Right ventricle myocardium inferior (tissue), 1 donor: ENCODE measurements at regions not wholly inside any gene's neighbourhood (a gene's known extent, or its start where the extent isn't known, plus 50 kb on each side); places are given as distances from the start of the nearest gene placed in this dataset.

Experiments used
- ATAC-seq: fragments of 200-7000 bp; cut with Tn5 transposase; one replicate; pipeline ENCODE4 v1.9.1; 2020; ENCODE audit warnings: mild to moderate bottlenecking, moderate library complexity
- DNase-seq: peaks from one replicate; pipeline ENCODE4 v3.0.0; 2021; ENCODE audit errors: missing footprints
- intact Hi-C: fragments of 100-400 bp; cut with DNase I; formaldehyde crosslinking; loops from one replicate; pipeline ENCODE4 v1.11.0; 2022
- donor health status: DM: no; HTN: yes; CAD: no; lungs with severe emphysema.

DNA sequence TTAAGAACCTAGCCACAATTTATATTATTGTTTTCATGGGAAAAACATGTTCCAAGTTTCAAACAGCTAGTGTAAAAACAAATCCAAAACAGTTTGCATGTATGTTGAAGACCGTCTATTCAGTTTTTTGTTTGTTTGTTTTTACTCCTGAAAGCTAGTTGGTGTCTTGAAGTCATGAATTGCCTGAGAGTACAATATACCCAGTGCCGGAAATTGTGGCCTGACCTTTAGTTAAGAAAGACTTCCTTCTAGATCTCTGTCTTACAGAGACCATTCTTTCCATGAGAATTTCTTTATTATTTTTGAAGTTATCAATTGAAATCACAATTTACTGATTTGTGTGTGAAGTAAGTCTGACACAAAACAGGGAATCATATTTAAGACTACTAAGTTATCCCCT is 474.8 kb downstream of the KCNJ2 start:
- no peak for DNase-seq
- no peak for ATAC-seq
- intact Hi-C loops, result no loop called here

DNA sequence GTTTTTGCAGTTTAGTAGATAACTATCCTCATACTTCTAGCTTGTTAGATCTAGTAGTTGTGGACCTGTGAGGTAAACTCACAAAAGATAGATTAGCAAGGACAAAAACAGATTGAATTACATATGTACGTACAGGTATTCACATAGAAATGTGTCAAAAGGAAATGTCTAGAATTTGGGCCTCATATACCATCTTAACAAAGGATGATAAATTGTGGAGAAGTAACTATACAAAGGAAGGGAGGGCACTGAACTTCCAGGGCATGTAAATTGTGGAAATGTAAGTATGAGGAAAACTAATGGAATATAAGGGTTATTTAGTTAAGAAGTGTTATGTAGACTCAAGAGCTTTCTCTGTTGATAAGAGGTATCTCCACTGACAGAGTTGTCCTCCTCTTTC is 477.3 kb downstream of the KCNJ2 start:
- ATAC-seq (no peak), DNase-seq (no peak)
- intact Hi-C loops, result no loop called here

GRCh38 chr17:70648166-70648565 is 478.8 kb downstream of the KCNJ2 start:
- no peak for DNase-seq
- intact Hi-C loops, result no loop called here
- no peak for ATAC-seq

- no peak for DNase-seq
- ATAC-seq, result no peak
- intact Hi-C loops, result no loop called here
Observed at GRCh38 chr17:70653850-70654249, 484.5 kb downstream of the KCNJ2 start.

DNA sequence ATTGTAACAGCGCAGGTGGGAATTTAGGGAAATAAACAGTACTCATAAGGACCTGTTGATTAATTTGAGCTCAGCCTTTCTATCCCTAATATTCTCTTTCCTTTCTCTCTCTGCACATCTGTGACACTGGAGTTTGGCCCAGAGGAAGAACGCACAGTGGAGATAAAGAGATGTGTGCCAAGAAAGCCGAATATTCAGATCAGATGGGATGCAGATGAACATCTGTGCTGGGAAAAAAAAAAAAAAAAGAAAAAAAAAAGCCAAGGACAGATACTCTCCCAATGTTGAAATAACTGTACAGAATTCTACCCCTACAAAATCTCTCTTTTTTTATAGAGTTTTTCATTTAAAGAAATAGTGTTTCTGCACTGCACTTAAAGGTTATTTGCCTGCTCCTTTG is 485.4 kb downstream of the KCNJ2 start:
- DNase-seq (no peak), ATAC-seq (no peak)
- intact Hi-C loops, result no loop called here

- intact Hi-C loops, result no loop called here
- DNase-seq, result no peak
- ATAC-seq, result no peak
Observed at GRCh38 chr17:70655176-70655958, 486.0 kb downstream of the KCNJ2 start.

DNA sequence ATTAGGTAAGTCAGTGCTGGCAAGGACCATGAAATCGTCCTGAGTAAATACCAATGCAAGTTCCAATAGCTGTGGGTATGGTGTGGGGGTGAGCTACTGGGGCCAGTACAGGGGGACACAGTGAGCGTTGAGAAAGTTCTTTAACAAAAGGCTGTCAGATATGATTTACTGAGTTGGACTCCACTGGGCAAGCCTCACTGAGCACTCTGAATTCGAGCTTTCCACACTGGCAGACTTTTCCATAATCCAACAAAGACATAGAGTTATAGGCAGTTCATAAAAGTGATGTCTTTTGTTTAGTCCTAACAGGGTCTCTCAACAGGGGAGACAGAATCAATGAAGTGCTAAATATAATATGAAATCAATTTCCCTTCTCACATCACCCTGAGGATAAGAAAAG is 489.0 kb downstream of the KCNJ2 start:
- intact Hi-C loops, result no loop called here
- ATAC-seq (no peak), DNase-seq (no peak)

GRCh38 chr17:70658840-70659239 is 489.5 kb downstream of the KCNJ2 start:
- intact Hi-C loops, result no loop called here
- ATAC-seq (no peak), DNase-seq (no peak)

DNA sequence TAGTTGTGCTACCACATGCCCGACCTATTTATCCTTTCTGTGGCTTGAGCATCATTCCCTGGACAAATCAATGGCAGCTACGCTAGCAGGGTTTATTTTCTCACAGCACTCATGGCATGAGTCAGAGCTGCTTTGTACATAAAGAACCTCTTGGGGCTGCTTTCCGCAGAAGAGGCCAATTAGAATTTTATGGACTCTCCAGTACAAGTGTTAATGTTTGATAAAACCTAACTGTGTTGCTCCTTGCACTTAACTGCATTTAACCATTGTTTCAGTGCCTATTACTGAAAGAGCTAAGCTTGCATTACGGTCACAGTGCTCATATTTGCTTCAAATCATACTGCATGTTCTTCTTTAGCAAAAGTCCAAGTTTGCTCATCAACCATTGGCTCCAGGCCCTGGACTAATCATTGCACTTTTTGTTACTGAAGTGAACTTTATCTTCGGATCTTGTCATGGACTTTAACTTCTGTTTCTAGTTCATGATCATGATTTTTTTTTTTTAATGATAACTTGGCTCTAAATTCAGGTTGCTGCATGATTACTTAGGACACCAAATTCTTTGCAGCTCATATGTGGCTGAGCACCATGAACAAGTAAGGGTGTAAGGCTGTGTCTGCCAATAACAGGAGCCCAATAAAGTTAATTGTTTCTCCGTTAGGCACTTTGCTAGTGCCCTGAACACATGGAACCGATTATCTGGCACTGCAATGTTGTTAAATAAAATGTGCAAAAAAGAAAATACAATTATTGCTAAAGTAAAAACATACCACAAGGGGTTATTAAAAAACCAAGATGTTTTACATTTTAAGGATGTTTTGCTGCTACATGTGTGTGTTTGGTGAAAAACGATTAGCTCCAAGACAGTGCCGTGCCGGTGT is 492.2 kb downstream of the KCNJ2 start:
- no peak for DNase-seq
- ATAC-seq, result no peak
- intact Hi-C loops, result no loop called here

DNA sequence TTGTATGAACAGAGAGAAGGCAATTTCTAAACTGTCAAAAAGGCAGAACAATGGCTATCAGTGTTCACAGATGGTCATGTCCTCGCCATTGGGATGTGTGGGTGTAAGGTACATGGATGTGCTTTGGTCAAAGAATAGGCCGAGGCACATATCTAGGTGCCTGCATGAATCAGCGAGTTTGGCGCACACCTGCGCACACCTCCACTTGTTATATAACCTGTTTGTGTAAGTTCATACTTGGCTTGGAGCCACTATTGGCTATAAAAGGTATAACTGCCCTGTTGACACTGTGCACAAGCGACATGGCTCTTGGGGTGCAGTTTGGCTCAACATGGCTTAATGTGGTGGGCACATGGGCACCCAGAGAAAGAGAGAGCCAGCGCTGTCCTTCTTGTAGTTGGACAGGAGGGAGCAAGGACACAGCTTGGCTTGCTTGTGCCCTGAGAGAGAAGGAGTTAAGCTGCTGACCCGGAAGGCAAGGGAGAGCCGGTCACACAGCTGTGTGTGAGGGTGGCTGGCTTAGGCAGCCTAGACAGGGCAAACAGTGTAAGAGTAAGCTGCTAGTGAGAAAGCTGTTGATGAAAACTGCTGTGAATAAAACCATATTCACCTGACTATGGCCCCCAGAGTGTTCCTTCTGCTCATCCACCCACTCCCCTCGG is 499.1 kb downstream of the KCNJ2 start:
- no peak for DNase-seq
- intact Hi-C loops, result no loop called here
- no peak for ATAC-seq

DNA sequence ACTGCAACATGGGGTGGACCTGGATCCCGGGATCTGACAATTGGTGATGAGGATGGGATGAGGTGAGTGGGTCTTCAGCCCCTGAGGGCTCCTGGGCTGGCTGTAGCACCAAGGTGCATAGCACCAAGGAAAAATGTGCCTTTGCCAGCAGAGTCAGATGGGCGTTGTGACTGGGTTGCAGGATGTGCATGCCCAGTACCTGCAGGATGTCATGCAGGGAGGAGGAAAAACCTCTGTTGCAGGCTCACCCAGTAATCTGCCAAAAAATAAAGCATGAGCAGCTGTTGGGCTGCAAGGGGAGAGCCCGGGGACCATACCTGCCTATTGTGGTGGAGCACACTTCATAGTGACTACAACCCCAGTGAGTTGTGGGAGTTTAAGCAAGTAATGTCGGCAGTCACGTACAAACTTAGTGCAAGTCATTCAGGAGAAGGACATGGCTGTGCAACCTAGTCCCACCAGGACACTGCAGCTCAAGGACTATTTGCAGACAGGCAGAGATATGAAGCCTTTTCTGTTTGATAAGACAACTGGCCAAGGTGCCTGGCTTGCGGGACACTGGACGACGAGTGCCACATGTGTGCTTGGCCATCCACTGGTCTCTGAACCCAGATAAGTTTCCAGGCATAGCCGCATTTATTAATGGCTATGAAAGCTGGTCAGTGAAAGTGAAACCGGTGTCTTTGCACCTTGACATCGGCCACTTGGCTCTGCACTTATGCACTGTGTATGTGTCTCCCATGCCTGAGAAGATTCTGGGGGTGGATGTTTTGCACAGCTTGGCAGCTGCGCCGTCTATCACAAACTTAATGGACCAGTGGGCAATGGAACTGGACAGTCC is 499.8 kb downstream of the KCNJ2 start:
- intact Hi-C loops, result no loop called here
- DNase-seq (no peak), ATAC-seq (no peak)

DNA sequence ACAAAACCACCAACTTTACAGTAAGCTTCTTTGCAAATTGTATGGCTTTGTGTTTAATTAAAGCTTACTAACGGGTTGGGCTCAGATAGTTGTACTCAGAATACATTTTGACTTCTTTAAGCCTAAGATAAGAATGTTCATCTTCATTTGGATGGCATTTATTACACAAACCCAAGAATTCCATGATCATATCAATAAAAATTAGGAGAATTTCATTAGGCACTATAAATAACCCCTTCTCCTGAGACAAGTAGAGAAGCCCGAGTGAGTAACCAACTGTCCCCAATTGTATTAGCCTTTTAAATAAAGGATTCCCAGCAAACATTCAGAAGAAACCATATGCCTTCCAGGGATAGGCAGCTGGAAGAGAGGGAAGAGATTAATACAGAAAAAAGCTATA is 504.7 kb downstream of the KCNJ2 start:
- no peak for ATAC-seq
- DNase-seq, result no peak
- intact Hi-C loops, result no loop called here

- ATAC-seq, result no peak
- intact Hi-C loops, result no loop called here
- DNase-seq, result no peak
Observed at GRCh38 chr17:70675070-70675590, 505.8 kb downstream of the KCNJ2 start.

DNA sequence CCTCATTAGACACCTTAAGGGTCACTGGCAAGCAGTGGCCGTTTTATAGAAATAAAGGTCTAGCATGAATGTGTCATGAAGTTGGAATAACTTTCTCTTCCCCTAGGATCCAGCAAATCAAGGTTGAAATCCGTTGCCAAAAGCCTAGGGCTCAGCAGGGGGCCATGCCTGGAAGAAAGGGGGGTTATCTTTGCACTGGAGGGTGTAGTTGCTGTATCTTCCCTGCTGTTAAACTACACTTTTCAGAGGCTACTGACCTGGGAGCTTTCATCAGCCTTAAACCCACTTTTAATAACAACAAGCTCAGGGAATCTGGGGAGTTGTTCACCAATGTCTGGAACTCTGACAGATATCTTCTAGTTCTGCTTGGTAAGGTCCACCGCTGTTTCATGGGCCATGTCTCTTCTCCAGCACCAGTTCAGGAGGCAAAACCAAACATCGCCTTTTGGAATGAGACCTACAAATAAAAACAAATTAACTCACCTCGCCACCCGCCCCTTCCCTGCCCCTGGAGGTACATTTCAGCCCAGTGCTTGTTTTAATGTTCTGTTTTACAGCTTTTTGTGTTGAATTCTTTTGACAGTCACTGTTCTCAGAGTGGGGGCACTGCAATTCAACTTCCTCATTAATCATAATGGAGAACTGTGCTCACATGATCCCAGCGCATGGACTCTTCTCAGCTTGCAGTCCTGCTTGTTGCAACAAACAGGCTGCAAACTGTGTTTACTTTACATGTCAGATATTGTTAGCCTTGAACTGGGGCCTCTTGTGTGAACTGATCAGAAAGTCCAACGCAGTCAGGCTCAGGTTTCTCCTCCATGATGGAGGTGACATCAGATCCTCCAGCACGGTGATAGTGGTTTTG is 508.7 kb downstream of the KCNJ2 start:
- DNase-seq (no peak), ATAC-seq (no peak)
- intact Hi-C loops, result no loop called here

GRCh38 chr17:70678889-70679288 is 509.6 kb downstream of the KCNJ2 start:
- ATAC-seq (no peak), DNase-seq (no peak)
- intact Hi-C loops, result no loop called here

DNA sequence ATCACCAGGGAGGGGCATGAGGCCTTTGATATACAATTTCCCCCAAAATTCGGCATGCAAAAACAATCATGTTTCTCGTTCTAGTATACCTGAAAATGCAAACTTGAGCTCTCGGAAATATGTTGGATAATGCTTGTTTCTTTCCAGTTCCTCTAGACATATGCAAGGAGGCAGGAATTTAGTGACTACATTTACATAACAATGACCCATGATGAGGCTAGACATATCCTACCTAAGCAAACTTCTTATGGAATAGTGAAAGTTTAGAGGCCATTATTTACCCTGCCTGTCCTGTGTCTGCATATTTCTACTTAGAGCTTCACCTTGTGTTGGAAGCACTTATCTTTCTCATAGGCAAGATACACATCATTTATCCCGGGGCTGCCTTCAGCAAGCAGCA is 514.6 kb downstream of the KCNJ2 start:
- DNase-seq (no peak), ATAC-seq (no peak)
- intact Hi-C loops, result no loop called here

DNA sequence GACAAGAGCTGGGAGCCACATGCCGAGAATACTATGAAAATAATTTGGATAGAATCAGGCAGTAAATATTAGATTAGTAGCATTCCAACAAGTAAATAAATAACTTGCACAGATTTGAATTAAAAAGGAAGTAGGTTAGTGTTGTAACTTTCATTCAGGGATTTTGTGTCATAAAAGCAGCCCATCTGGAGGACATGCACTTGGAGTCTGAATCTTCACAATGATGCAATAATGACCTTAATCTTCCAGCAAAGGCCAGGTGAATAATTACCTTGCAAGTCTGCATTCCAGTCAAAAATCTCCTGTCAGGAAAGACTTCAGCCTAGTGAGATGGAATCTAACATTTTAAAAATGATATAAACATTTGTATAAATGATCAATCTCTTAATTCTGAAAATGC is 518.1 kb downstream of the KCNJ2 start:
- intact Hi-C loops, result no loop called here
- DNase-seq (no peak), ATAC-seq (no peak)

DNA sequence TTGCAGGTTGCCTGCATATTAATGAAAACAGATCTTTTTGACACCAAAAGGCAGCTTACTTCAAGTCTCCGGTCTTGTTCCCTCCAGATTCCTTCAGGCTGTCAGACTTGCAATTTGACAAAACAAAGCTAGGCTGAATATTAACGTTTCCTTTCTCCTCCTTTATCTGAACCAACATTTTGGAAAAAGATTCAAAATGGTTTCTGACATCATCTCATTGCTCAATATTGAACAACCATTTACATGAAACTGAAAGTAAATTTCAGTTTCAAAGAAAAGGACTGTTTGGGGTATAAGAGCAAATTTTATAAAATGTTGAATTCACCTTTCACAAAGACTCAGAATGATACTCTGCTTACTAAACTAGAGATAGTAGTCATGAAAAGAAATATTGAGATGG is 521.8 kb downstream of the KCNJ2 start:
- DNase-seq (no peak), ATAC-seq (no peak)
- intact Hi-C loops, result no loop called here
